Activated CD8-positive, alpha-beta memory T cell treated with anti-CD3 and anti-CD28 coated beads for 36 hours (primary cell): ENCODE measurements at regions not wholly inside any gene's neighbourhood (a gene's known extent, or its start where the extent isn't known, plus 50 kb on each side); places are given as distances from the start of the nearest gene placed in this dataset.

Experiments
- CTCF ChIA-PET: fragments of 350-600 bp; sonication (Branson Sonifier 250); formaldehyde crosslinking; loops from one replicate; lab custom pipeline; 2021; ENCODE audit warnings: antibody characterized with exemption; lab: Charles Lee
- POLR2A ChIA-PET: fragments of 350-600 bp; sonication (Branson Sonifier 250); formaldehyde crosslinking; loops from one replicate; lab custom pipeline; 2021; ENCODE audit warnings: antibody characterized with exemption; lab: Charles Lee

GRCh38 chr11:129324533-129325175 lies 51.0 kb upstream of the BARX2 start:
- ChIA-PET POLR2A (no interaction called here), CTCF (no interaction called here)

GRCh38 chr11:129323896-129324502 lies 51.6 kb upstream of the BARX2 start:
- CTCF ChIA-PET: no interaction called here
- POLR2A ChIA-PET: no interaction called here

GRCh38 chr11:129322941-129323340 lies 52.7 kb upstream of the BARX2 start:
- ChIA-PET POLR2A (no interaction called here), CTCF (no interaction called here)

- POLR2A ChIA-PET: no interaction called here
Observed at GRCh38 chr11:129321076-129321475, 54.6 kb upstream of the BARX2 start.

GRCh38 chr11:129320494-129320893 lies 55.2 kb upstream of the BARX2 start:
- ChIA-PET POLR2A (no interaction called here), CTCF (interaction anchor here (1.3 kb wide), 1 partner anchor 11 kb away, joined by 4 read pairs; no protein-coding TSS in a partner anchor)

More at GRCh38 chr11:129321076-129321475, 54.6 kb upstream of the BARX2 start:
- CTCF ChIA-PET: no interaction called here

GRCh38 chr11:129319751-129320150 lies 55.9 kb upstream of the BARX2 start:
- POLR2A ChIA-PET: no interaction called here
- CTCF ChIA-PET: interaction anchor here (1.3 kb wide), 1 partner anchor 12 kb away, joined by 4 read pairs; no protein-coding TSS in a partner anchor

- POLR2A ChIA-PET: no interaction called here
- CTCF ChIA-PET: interaction anchor here (1.3 kb wide), 1 partner anchor 13 kb away, joined by 4 read pairs; no protein-coding TSS in a partner anchor
Observed at GRCh38 chr11:129319201-129319600, 56.4 kb upstream of the BARX2 start.

- POLR2A ChIA-PET: no interaction called here
Observed at GRCh38 chr11:129317571-129317970, 58.1 kb upstream of the BARX2 start.

GRCh38 chr11:129316781-129317180 lies 58.9 kb upstream of the BARX2 start:
- ChIA-PET POLR2A (no interaction called here), CTCF (no interaction called here)

More at GRCh38 chr11:129317571-129317970, 58.1 kb upstream of the BARX2 start:
- CTCF ChIA-PET: no interaction called here

GRCh38 chr11:129315781-129316579 lies 59.7 kb upstream of the BARX2 start:
- ChIA-PET CTCF (interaction anchor here (0.6 kb wide), 1 partner anchor 84 kb away, joined by 3 read pairs; no protein-coding TSS in a partner anchor), POLR2A (no interaction called here)

- ChIA-PET CTCF (no interaction called here), POLR2A (no interaction called here)
Observed at GRCh38 chr11:129314371-129314770, 61.3 kb upstream of the BARX2 start.

GRCh38 chr11:129313541-129314297 lies 61.9 kb upstream of the BARX2 start:
- CTCF ChIA-PET: no interaction called here

GRCh38 chr11:129312730-129313503 lies 62.7 kb upstream of the BARX2 start:
- ChIA-PET CTCF (no interaction called here), POLR2A (no interaction called here)

More at GRCh38 chr11:129313541-129314297, 61.9 kb upstream of the BARX2 start:
- POLR2A ChIA-PET: no interaction called here

- CTCF ChIA-PET: no interaction called here
Observed at GRCh38 chr11:129308241-129308865, 67.3 kb upstream of the BARX2 start.

GRCh38 chr11:129307162-129307561 lies 68.5 kb upstream of the BARX2 start:
- CTCF ChIA-PET: no interaction called here

More at GRCh38 chr11:129308241-129308865, 67.3 kb upstream of the BARX2 start:
- POLR2A ChIA-PET: no interaction called here

GRCh38 chr11:129302386-129303101 lies 73.1 kb upstream of the BARX2 start:
- CTCF ChIA-PET: no interaction called here
- POLR2A ChIA-PET: no interaction called here

More at GRCh38 chr11:129307162-129307561, 68.5 kb upstream of the BARX2 start:
- POLR2A ChIA-PET: no interaction called here

GRCh38 chr11:129300099-129300498 lies 75.5 kb upstream of the BARX2 start:
- POLR2A ChIA-PET: no interaction called here
- CTCF ChIA-PET: no interaction called here

GRCh38 chr11:129298988-129299387 lies 76.7 kb upstream of the BARX2 start:
- ChIA-PET CTCF (no interaction called here), POLR2A (no interaction called here)
